Gastroesophageal sphincter (tissue), 3 donors: ENCODE measurements at regions not wholly inside any gene's neighbourhood (a gene's known extent, or its start where the extent isn't known, plus 50 kb on each side); places are given as distances from the start of the nearest gene placed in this dataset.

Experiments
- CTCF ChIP-seq, 4 experiments: fragments of 200-600 bp in 2 of 4; fragments of 450-650 bp in 2 of 4; sonication (generic) in 1 of 4; IDR thresholded peaks; one replicate each; pipeline ENCODE4 v1.5.1; 2017 to 2019; ENCODE audit warnings: antibody characterized with exemption in 4 of 4, mild to moderate bottlenecking in 2 of 4, moderate library complexity in 2 of 4
- POLR2AphosphoS5 ChIP-seq: sonication (generic); formaldehyde crosslinking; IDR thresholded peaks from one replicate; pipeline ENCODE4 v1.6.1; 2017; ENCODE audit warnings: antibody characterized with exemption

- TF ChIP-seq CTCF (IDR thresholded peaks at IDR 0.05): no peak
- no peak for TF ChIP-seq POLR2AphosphoS5
Measured at GRCh38 chr11:27234043-27234668, 128.9 kb downstream of the CCDC34 start.
